Neural crest cell (in vitro differentiated cells): ENCODE measurements at regions not wholly inside any gene's neighbourhood (a gene's known extent, or its start where the extent isn't known, plus 50 kb on each side); places are given as distances from the start of the nearest gene placed in this dataset.

ENCODE experiments used
- DNase-seq: peaks from one replicate; pipeline ENCODE4 v3.0.0; 2021; ENCODE audit warnings: low read depth, mixed read lengths, low spot score
- H3K27ac Mint-ChIP-seq: one replicate; pipeline ENCODE4 v1.8.0; 2021; ENCODE audit warnings: mild to moderate bottlenecking, mixed read lengths; ENCODE audit not compliant: unreplicated experiment
- H3K27me3 Mint-ChIP-seq: 2 replicates; pipeline ENCODE4 v1.8.0; 2021; ENCODE audit warnings: low read depth, mild to moderate bottlenecking, mixed read lengths
- H3K36me3 Mint-ChIP-seq: 2 replicates; pipeline ENCODE4 v1.8.0; 2021; ENCODE audit warnings: low read depth, mild to moderate bottlenecking, mixed read lengths
- H3K4me1 Mint-ChIP-seq: 2 replicates; pipeline ENCODE4 v1.8.0; 2021; ENCODE audit warnings: mixed read lengths
- H3K4me3 Mint-ChIP-seq: one replicate; pipeline ENCODE4 v1.8.0; 2021; ENCODE audit warnings: mild to moderate bottlenecking, mixed read lengths
- H3K9me3 Mint-ChIP-seq: 2 replicates; pipeline ENCODE4 v1.8.0; 2021; ENCODE audit warnings: mixed read lengths
- TF ChIP-seq, protein P1 (sequence below): fragments of 200-600 bp; sonication (generic); conservative IDR thresholded peaks from 2 replicates; pipeline ENCODE4 v1.5.0; 2021; ENCODE audit warnings: antibody characterized with exemption, mild to moderate bottlenecking

DNA sequence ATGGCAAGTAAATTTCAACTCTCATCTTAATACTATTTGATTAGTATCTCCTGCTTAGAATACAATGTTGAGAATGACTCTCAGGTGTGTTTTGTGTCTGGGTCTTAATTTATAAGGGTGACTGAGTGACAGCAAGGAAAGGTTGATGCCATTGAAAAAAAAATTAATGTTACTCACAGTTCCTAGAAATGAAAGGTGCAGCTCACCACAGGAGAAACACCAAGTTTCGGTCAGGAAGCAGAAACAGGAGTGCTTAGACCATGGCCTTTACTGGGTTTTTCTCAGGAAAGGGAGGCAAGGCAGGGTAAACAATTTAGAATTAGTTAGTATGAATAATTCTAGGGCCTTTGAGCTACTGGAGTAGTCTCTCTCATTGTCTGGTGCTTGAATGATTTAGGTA lies 159.2 kb upstream of the C9orf72 start:
- peaks cover 7% of the 10 kb centered on the region for H3K4me1 Mint-ChIP-seq
- no peaks in the 10 kb centered on the region for H3K27me3 Mint-ChIP-seq
- no peak overlapping the region for H3K4me3 Mint-ChIP-seq
- peaks cover 23% of the 10 kb centered on the region for H3K9me3 Mint-ChIP-seq
- peaks cover 6% of the 10 kb centered on the region for H3K36me3 Mint-ChIP-seq
- DNase-seq: no peak
- no peak overlapping the region for H3K27ac Mint-ChIP-seq
- TF ChIP-seq, protein P1, sequence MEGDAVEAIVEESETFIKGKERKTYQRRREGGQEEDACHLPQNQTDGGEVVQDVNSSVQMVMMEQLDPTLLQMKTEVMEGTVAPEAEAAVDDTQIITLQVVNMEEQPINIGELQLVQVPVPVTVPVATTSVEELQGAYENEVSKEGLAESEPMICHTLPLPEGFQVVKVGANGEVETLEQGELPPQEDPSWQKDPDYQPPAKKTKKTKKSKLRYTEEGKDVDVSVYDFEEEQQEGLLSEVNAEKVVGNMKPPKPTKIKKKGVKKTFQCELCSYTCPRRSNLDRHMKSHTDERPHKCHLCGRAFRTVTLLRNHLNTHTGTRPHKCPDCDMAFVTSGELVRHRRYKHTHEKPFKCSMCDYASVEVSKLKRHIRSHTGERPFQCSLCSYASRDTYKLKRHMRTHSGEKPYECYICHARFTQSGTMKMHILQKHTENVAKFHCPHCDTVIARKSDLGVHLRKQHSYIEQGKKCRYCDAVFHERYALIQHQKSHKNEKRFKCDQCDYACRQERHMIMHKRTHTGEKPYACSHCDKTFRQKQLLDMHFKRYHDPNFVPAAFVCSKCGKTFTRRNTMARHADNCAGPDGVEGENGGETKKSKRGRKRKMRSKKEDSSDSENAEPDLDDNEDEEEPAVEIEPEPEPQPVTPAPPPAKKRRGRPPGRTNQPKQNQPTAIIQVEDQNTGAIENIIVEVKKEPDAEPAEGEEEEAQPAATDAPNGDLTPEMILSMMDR: no peak

DNA sequence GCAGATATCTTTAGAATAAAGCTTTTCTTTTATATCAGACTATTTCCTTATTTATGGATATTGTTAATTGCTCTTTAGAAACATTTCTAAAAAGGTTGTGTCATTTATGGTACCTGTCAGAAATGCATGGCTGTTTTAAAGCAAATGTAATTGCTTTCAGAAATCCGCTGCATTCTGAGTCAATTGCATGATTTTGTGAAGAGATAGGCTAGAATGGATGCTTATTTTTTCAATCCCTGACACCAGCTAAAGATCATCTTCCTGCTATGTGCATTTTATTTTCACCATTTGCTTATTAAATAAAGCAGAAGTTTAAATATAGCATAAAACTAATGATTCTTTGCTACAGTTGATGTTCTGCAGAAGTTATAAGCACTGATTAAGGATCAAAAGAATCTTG lies 170.2 kb upstream of the C9orf72 start:
- Mint-ChIP-seq H3K27ac (no peak overlapping the region), H3K9me3 (peaks cover 16% of the 10 kb centered on the region), H3K4me1 (no peaks in the 10 kb centered on the region), H3K4me3 (no peak overlapping the region), H3K36me3 (peaks cover 14% of the 10 kb centered on the region), H3K27me3 (no peaks in the 10 kb centered on the region)
- DNase-seq: no peak
- TF ChIP-seq, protein P1: no peak

DNA sequence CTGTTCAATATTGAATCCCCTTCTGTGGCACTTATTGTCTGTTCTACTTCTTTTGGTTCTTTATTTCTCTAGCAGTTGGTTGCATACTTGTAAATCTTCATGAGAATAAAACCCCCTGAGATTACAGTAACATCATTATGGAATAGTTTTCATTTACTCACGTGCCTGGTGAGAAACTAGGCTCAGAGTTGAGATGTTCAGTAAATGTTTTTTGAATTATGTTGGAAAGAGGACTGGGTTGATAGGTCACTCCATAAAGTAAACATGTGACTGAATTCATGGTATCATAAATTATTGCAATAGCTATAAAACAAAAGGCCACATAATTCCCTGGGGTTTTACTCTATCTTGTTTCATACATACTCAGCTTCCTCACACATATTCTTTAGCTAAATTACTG lies 174.2 kb upstream of the C9orf72 start:
- H3K4me3 Mint-ChIP-seq: no peak overlapping the region
- H3K36me3 Mint-ChIP-seq: no peaks in the 10 kb centered on the region
- TF ChIP-seq, protein P1: no peak
- no peak for DNase-seq
- no peaks in the 10 kb centered on the region for H3K4me1 Mint-ChIP-seq
- H3K27ac Mint-ChIP-seq: no peak overlapping the region
- no peaks in the 10 kb centered on the region for H3K27me3 Mint-ChIP-seq
- no peaks in the 10 kb centered on the region for H3K9me3 Mint-ChIP-seq

DNA sequence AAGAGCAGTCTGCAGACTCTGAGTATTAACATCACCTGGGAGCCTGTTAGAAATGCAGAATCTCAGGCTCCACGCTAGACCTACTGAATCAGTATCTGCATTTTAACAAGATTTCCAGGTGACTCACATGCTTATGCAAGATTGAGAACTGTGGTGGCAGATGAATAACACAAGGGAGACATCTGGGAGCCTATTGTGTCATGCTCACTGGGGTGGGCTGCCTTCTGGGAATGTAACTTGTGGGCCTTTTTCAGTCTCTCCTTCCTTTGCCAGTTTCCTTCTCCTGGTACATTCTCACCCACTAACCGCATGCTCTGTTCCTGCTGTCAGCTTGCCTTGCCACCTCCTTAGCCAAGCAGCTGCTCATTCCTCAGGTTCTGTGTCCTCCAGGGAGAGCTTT lies 176.6 kb upstream of the C9orf72 start:
- no peaks in the 10 kb centered on the region for H3K36me3 Mint-ChIP-seq
- H3K4me1 Mint-ChIP-seq: no peaks in the 10 kb centered on the region
- H3K27me3 Mint-ChIP-seq: no peaks in the 10 kb centered on the region
- peak overlapping the region; percentile 23 for H3K27ac Mint-ChIP-seq
- H3K9me3 Mint-ChIP-seq: no peaks in the 10 kb centered on the region
- DNase-seq: no peak
- H3K4me3 Mint-ChIP-seq: no peak overlapping the region
- TF ChIP-seq, protein P1: no peak

DNA sequence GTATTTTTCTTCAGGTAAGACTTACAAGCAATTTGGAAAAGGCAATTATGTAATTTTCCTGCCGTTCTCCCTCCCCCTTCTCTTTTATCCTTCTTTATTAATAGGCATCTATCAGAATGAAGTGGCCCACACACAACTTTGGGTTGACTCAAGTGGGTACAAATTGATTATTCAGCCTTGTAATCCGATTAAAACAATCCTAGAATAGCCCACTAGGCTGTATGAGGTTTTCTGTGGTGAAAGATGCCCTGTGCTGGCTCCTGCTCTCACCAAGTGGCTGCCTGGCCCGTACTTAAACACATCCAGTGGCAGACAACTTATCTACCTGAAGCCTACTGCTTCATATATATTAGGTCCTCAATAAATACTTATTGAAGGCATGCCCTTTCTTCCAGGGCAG lies 177.3 kb upstream of the C9orf72 start:
- Mint-ChIP-seq H3K4me1 (no peaks in the 10 kb centered on the region), H3K36me3 (no peaks in the 10 kb centered on the region), H3K9me3 (no peaks in the 10 kb centered on the region), H3K4me3 (no peak overlapping the region), H3K27me3 (peaks cover 2% of the 10 kb centered on the region), H3K27ac (no peak overlapping the region)
- TF ChIP-seq, protein P1: no peak
- DNase-seq: no peak

DNA sequence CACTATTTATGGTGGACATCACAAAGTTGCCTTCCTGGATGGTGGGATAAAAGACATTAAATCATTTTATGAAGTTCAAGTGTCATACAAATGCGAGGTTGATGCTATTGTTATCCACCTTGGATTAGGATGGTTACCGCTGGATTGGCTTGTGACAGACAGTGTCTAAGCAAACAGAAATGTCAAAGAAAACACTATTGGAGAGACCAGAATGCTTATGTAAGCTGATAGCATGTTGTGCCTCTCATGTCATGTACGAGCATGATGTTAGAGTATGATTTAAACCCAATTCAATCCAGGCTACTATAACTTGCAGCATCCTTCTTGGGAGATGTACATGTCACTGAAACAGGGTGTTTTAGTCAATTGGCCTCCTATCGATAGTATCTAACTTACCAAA lies 178.8 kb upstream of the C9orf72 start:
- Mint-ChIP-seq H3K27me3 (peaks cover 2% of the 10 kb centered on the region), H3K4me3 (no peak overlapping the region), H3K4me1 (no peaks in the 10 kb centered on the region), H3K9me3 (no peaks in the 10 kb centered on the region), H3K27ac (no peak overlapping the region), H3K36me3 (no peaks in the 10 kb centered on the region)
- TF ChIP-seq, protein P1: no peak
- DNase-seq: no peak
